HG02970 (cell line): ENCODE measurements at regions not wholly inside any gene's neighbourhood (a gene's known extent, or its start where the extent isn't known, plus 50 kb on each side); places are given as distances from the start of the nearest gene placed in this dataset.
"Not testable (repeated sequence)": the region's sequence is repeated elsewhere in the genome, so short reads cannot be mapped to it uniquely, and the experiment has no call there.

Experiments used
- ATAC-seq: cut with Tn5 transposase; IDR thresholded peaks from one replicate; pipeline ENCODE4 v1.9.1; 2021; ENCODE audit warnings: mild to moderate bottlenecking, moderate library complexity, moderate number of reproducible peaks; ENCODE audit not compliant: unreplicated experiment, low FRiP score

GRCh38 chr5:84961193-84961592, 576.5 kb upstream of the EDIL3 start:
- no peak for ATAC-seq

- no peak for ATAC-seq
These were observed 577.2 kb upstream of the EDIL3 start for GRCh38 chr5:84961903-84962302.

DNA sequence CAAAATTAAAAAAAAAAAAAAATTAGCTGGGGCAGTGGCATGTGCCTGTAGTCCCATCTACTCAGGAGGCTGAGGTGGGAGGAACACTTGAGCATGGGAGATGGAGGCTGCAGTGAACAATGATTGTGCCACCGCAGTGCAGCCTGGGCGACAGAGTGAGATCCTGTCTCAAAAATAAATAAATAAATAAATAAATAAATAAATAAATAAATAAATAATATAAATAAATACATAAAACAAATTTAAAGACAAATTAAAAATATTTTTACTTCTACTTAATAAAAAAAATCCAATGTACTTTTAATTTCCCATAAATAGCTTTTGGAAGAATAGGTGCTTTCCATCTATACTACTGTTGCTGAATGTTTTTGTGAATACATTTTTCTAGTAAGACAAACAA, 598.4 kb upstream of the EDIL3 start:
- ATAC-seq, result no peak

DNA sequence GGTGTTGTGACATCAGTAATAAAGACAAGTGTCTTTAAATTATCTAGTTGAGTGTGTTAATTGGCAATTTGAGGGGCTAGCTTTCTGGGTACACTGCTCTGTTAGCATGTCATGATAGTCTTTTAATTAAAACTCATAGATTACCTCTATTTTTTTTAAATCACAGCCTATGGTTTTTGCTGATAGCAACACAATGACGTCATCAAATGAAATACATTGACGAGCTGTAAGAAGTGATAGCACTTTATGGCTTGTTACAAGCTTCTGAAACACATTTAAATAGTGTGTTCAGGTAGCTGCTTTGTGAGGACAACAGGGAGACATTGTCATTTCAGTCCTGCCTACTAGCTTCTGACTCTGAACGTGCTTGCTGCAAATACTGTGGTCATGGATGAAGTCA, 600.5 kb upstream of the EDIL3 start:
- no peak for ATAC-seq

GRCh38 chr5:84986688-84987087, 602.0 kb upstream of the EDIL3 start:
- ATAC-seq, result no peak

DNA sequence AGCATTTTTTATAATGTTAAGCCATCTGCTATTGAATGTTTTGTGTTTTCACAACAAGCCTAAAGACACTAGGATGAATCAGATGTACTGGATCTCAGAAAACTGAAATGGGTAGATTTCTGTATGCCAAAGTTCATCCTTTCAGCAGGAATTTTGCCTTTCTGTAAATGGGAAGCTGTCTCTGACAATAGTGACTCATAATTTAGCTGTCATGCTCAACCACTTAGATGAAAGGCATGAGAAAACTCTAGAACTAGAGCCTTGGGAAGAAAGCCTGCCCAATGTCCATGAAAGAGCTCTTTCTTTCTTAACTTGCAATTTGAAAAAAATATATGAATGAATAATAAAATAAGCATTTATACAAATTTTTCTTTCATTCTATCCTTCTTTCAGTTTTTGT, 616.0 kb upstream of the EDIL3 start:
- no peak for ATAC-seq

DNA sequence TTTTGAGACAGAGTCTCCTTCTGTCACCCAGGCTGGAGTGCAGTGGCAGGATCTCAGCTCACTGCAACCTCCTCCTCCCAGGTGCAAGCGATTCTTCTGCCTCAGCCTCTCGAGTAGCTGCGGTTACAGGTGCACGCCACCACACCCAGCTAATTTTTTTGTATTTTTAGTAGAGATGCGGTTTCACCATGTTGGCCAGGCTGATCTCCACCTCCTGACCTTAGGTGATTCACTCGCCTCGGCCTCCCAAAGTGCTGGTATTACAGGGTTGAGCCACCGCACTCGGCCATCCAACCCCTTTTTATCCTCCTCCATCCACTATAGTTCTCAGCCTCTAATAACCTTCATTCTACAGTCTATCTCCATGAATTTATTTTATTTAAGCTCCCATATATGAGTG, 617.3 kb upstream of the EDIL3 start:
- ATAC-seq, result not testable (repeated sequence)

DNA sequence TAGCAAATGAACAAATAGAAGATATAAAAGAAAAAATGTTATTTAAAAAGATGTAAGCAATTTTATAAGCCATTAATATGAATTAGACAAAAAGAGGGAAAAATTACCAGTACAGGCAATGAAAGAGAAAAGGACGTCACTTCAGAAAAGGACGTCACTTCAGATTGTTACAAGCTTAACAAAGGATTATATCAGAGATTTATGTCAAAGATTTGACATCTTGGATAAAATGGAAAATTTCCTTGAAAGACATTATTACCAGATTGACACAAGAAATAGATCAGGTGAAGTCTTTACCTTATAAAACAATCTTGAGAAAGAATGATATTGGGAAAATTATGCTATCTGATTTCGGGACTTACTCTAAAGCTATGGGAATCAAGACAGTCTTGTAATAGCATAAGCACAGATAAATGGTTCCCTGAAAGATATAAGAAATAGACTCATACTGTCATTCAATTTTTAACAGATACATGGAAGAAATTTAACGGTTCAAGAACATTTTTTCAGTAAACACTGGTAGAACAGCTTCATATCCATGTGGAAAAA, 625.4 kb upstream of the EDIL3 start:
- no peak for ATAC-seq

DNA sequence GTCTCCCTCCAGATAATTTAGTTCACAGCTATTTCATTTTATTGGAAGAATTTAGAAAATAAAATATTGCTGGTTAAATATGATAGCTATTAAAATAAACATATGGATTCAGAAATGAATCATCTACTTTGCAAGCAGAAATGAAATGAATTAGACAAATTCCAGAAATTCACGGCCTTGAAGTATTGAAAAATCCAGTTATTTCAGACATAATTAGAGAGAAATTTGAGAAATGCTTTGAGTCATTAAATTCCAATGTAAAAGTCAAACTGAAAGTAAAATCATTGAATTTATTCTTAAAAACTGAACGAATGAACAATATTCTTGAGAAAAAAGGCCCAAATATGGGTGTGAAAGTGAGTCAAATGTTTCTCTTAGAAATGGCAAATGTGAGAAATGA, 632.6 kb upstream of the EDIL3 start:
- no peak for ATAC-seq

GRCh38 chr5:85030316-85031084, 645.8 kb upstream of the EDIL3 start:
- no peak for ATAC-seq

DNA sequence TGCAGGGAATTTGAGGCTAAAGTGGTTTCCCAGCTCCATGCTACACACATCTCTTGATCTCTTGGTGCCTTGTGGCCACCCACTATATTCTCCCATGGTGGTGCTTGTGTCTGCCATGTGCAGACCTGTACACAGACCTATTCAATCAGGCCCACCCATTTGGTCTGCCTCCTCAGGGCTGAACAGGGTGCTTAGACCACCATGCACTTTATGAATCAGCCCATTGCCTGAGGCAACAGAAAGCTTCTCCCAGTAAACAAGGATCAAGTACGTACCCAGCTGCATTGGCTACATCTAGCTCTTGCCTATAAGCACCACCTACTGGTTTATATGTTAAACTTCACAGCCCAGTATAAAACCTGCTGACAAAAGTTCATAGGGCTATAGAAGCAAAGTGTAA, 664.3 kb upstream of the EDIL3 start:
- no peak for ATAC-seq

GRCh38 chr5:85052826-85053225, 668.1 kb upstream of the EDIL3 start:
- ATAC-seq, result no peak

GRCh38 chr5:85069659-85070640, 685.3 kb upstream of the EDIL3 start:
- no peak for ATAC-seq

- ATAC-seq, result no peak
These were observed 692.9 kb upstream of the EDIL3 start for GRCh38 chr5:85077581-85077980.

DNA sequence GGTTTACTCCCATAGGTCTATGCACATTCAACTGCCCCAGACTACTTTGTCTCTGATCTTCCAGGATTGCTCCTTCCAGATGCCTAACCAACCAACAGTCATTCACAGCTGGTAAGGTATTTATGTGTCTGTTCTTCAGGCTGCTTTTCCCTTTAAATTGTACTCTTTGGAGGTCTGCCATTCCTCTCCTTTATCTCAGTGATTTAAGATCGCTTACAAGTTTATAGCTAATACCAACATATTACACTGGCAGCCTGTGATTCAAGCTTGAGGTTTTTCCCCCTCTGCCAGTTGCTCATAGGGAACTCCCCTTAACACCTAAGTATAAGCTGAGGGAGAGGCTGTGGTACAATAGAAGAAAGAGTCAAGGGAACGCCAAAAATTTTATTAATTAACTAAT, 711.7 kb upstream of the EDIL3 start:
- no peak for ATAC-seq

- ATAC-seq, result no peak
These were observed 723.8 kb upstream of the EDIL3 start for GRCh38 chr5:85108471-85108870.

- ATAC-seq, result no peak
These were observed 724.9 kb upstream of the EDIL3 start for GRCh38 chr5:85109616-85110015.

- ATAC-seq, result no peak
These were observed 747.6 kb upstream of the EDIL3 start for GRCh38 chr5:85132269-85132668.

DNA sequence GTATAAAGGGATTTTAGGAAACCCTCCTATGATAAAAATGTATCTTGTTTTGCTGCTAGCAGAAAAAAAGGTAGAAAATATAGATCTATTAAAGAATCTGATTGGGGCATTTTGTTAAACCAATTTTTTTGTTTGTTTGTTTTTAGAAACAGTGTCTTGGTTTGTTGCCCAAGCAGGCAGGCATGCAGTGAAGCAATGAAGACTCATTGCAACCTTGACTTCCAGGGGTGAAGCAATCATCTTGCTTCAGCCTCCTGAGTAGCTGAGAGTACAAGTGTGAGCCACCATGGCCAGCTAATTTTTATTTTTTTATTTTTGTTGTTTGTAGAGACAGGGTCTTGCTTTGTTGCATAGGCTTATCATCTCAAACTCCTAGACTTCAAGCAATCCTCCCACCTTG, 755.8 kb upstream of the EDIL3 start:
- ATAC-seq, result no peak

DNA sequence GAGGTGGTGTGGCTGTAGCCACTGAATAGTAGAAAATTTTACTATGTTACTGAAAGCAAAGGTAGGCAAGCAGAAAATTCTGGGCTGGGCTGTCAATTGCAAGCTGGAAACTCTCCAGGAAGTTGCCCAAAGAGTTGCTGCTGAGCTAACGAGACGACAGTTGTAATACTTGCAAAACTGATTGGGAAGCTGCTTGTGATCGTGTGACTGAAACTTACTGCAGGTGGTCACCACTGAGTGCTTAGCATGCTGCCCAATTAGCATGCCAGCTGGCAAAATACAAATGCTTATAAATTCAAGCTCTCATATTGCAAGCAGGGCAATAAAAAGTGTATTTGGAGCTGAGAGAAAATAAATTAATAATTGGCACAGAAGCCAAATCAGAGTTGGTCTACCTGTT, 758.5 kb upstream of the EDIL3 start:
- ATAC-seq, result no peak

DNA sequence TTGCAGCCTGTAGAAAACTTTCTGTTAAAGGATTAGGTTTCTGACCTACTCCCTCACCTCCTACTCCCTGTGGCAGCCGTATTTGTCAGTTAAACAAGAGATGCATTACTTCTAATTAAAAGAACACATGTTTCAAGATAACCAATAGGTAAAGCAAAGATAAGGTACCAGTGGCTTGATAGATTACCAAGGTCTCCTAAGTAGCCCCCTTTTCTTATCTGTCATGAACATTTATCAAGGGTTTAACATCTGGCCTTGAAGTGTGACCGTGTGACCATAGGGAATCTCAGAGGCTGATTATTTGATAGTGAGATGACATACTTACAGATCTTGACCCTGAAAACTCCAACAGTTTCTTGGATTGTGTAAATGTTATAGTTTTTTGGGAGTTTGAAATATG, 764.0 kb upstream of the EDIL3 start:
- ATAC-seq, result no peak
